Aorta (tissue), 5 donors: ENCODE measurements at regions not wholly inside any gene's neighbourhood (a gene's known extent, or its start where the extent isn't known, plus 50 kb on each side); places are given as distances from the start of the nearest gene placed in this dataset.

Source experiments
- ATAC-seq: fragments of 200-7000 bp; cut with Tn5 transposase; one replicate; pipeline ENCODE4 v1.9.1; 2022; ENCODE audit warnings: moderate library complexity; ENCODE audit not compliant: low FRiP score
- DNase-seq, 2 donors: peaks; one replicate each; pipeline ENCODE4 v3.0.0-alpha.2; 2020
- H3K27ac ChIP-seq, 2 donors: one replicate each; pipeline ENCODE4 v1.5.1; 2013; ENCODE audit warnings: low read length in 2 of 2, mild to moderate bottlenecking in 2 of 2, moderate library complexity in 2 of 2, control low read depth in 1 of 2, inconsistent platforms in 1 of 2, low read depth in 1 of 2
- H3K27me3 ChIP-seq, 2 donors: one replicate each; pipeline ENCODE4 v1.6.1; 2013; ENCODE audit warnings: control low read depth in 1 of 2, low read length in 1 of 2, mild to moderate bottlenecking in 1 of 2, moderate library complexity in 1 of 2; ENCODE audit not compliant: insufficient read depth in 2 of 2, control insufficient read depth in 1 of 2
- H3K36me3 ChIP-seq, 2 donors: one replicate each; pipeline ENCODE4 v1.6.1; 2013; ENCODE audit warnings: control low read depth in 1 of 2, low read length in 1 of 2, mild to moderate bottlenecking in 1 of 2; ENCODE audit not compliant: insufficient read depth in 2 of 2, control insufficient read depth in 1 of 2
- H3K4me1 ChIP-seq, 2 donors: one replicate each; pipeline ENCODE4 v1.6.1; 2013; ENCODE audit warnings: low read length in 2 of 2, control low read depth in 1 of 2, mild to moderate bottlenecking in 1 of 2, moderate library complexity in 1 of 2; ENCODE audit not compliant: insufficient read depth in 2 of 2, control insufficient read depth in 1 of 2
- H3K4me3 ChIP-seq, 2 donors: one replicate each; pipeline ENCODE4 v1.5.1; 2013; ENCODE audit warnings: low read length in 2 of 2, control low read depth in 1 of 2, mild to moderate bottlenecking in 1 of 2
- H3K9me3 ChIP-seq: one replicate; pipeline ENCODE4 v1.6.1; 2013; ENCODE audit warnings: mild to moderate bottlenecking, low read length; ENCODE audit not compliant: control insufficient read depth
- WGBS, 2 donors: extraction: QIAGEN DNeasy Blood & Tissue Kit; methylation state at CpG; one replicate each; pipeline ENCODE4 v1.1.7; 2013; 5-methylcytosine and 5-hydroxymethylcytosine counted together
- intact Hi-C, 2 donors: fragments of 100-400 bp; cut with DNase I; formaldehyde crosslinking; loops; one replicate each; pipeline versions ENCODE4 v1.14.2 to v1.15.0; 2022
- donor health status: healthy with polysubstance abuse.
- donor health status: Bipolar disorder and iron deficiency.
- donor health status: DM: no; HTN: no; CAD: no.
- donor health status: DM: no; HTN: no; CAD: no.
- donor health status: DM: yes; HTN: yes; CAD: no.

- no peaks in the 10 kb centered on the region for H3K36me3 ChIP-seq
- no peaks in the 10 kb centered on the region for H3K9me3 ChIP-seq
- 84 to 88% methylated on average over 4 of the region's 4 CpGs for WGBS, 2 donors
- DNase-seq = no peak
- intact Hi-C loops = no loop called here
- H3K4me1 ChIP-seq = no peaks in the 10 kb centered on the region
- no peak for ATAC-seq
- no peak overlapping the region for H3K4me3 ChIP-seq
- H3K27ac ChIP-seq = no peak overlapping the region
- H3K27me3 ChIP-seq = no peaks in the 10 kb centered on the region
These were observed 262.3 kb downstream of the SHQ1 start for GRCh38 chr3:72585966-72586365.

GRCh38 chr3:72584262-72584661 is 264.0 kb downstream of the SHQ1 start:
- Histone ChIP-seq H3K27ac (no peak overlapping the region), H3K9me3 (no peaks in the 10 kb centered on the region), H3K36me3 (no peaks in the 10 kb centered on the region), H3K27me3 (no peaks in the 10 kb centered on the region), H3K4me1 (no peaks in the 10 kb centered on the region), H3K4me3 (no peak overlapping the region)
- intact Hi-C loops = no loop called here
- ATAC-seq = no peak
- WGBS, 2 donors = 95 to 98% methylated on average over 2 of the region's 2 CpGs
- DNase-seq = no peak

GRCh38 chr3:72582963-72583362 is 265.3 kb downstream of the SHQ1 start:
- H3K27ac ChIP-seq = no peak overlapping the region
- no peaks in the 10 kb centered on the region for H3K27me3 ChIP-seq
- 95 to 96% methylated on average over 7 of the region's 7 CpGs for WGBS, 2 donors
- H3K36me3 ChIP-seq = no peaks in the 10 kb centered on the region
- no peak overlapping the region for H3K4me3 ChIP-seq
- no peaks in the 10 kb centered on the region for H3K4me1 ChIP-seq
- no peak for DNase-seq
- no peaks in the 10 kb centered on the region for H3K9me3 ChIP-seq
- ATAC-seq = no peak
- intact Hi-C loops = no loop called here

- ATAC-seq (no peak), DNase-seq (no peak)
- Histone ChIP-seq H3K36me3 (no peaks in the 10 kb centered on the region), H3K4me3 (no peak overlapping the region), H3K27me3 (no peaks in the 10 kb centered on the region), H3K27ac (no peak overlapping the region), H3K4me1 (no peaks in the 10 kb centered on the region), H3K9me3 (no peaks in the 10 kb centered on the region)
- WGBS, 2 donors = 89 to 93% methylated on average over 6 of the region's 6 CpGs
- intact Hi-C loops = no loop called here
These were observed 265.9 kb downstream of the SHQ1 start for GRCh38 chr3:72582211-72582878.

GRCh38 chr3:72580900-72581299 is 267.3 kb downstream of the SHQ1 start:
- H3K36me3 ChIP-seq = no peaks in the 10 kb centered on the region
- WGBS, 2 donors = 87 to 89% methylated on average over 2 of the region's 2 CpGs
- no peaks in the 10 kb centered on the region for H3K4me1 ChIP-seq
- DNase-seq (no peak), ATAC-seq (no peak)
- no peaks in the 10 kb centered on the region for H3K27me3 ChIP-seq
- no peak overlapping the region for H3K4me3 ChIP-seq
- H3K9me3 ChIP-seq = no peaks in the 10 kb centered on the region
- H3K27ac ChIP-seq = no peak overlapping the region
- intact Hi-C loops = no loop called here

- H3K36me3 ChIP-seq = no peaks in the 10 kb centered on the region
- no peak for ATAC-seq
- no peaks in the 10 kb centered on the region for H3K27me3 ChIP-seq
- H3K4me1 ChIP-seq = no peaks in the 10 kb centered on the region
- 71 to 85% methylated on average over 4 of the region's 4 CpGs for WGBS, 2 donors
- DNase-seq = no peak
- H3K4me3 ChIP-seq = no peak overlapping the region
- no peak overlapping the region for H3K27ac ChIP-seq
- intact Hi-C loops = no loop called here
- H3K9me3 ChIP-seq = no peaks in the 10 kb centered on the region
These were observed 267.9 kb downstream of the SHQ1 start for GRCh38 chr3:72580246-72580756.

- intact Hi-C loops = no loop called here
- H3K27me3 ChIP-seq = no peaks in the 10 kb centered on the region
- ATAC-seq = no peak
These were observed 268.5 kb downstream of the SHQ1 start for GRCh38 chr3:72579581-72580245.

GRCh38 chr3:72579191-72579580 is 269.1 kb downstream of the SHQ1 start:
- Histone ChIP-seq H3K9me3 (no peaks in the 10 kb centered on the region), H3K36me3 (no peaks in the 10 kb centered on the region), H3K4me1 (no peaks in the 10 kb centered on the region), H3K27ac (no peak overlapping the region), H3K27me3 (no peaks in the 10 kb centered on the region), H3K4me3 (no peak overlapping the region)
- DNase-seq = no peak
- no peak for ATAC-seq
- intact Hi-C loops = no loop called here
- 85 to 86% methylated on average over 3 of the region's 3 CpGs for WGBS, 2 donors

More at GRCh38 chr3:72579581-72580245, 268.5 kb downstream of the SHQ1 start:
- Histone ChIP-seq H3K27ac (no peak overlapping the region), H3K36me3 (no peaks in the 10 kb centered on the region), H3K4me3 (no peak overlapping the region), H3K9me3 (no peaks in the 10 kb centered on the region), H3K4me1 (no peaks in the 10 kb centered on the region)
- DNase-seq = no peak
- WGBS, 2 donors = 96 to 98% methylated on average over 11 of the region's 11 CpGs

GRCh38 chr3:72577190-72577589 is 271.1 kb downstream of the SHQ1 start:
- no peaks in the 10 kb centered on the region for H3K4me1 ChIP-seq
- 98% methylated on average over 6 of the region's 6 CpGs for WGBS, 2 donors
- no peak for ATAC-seq
- no peaks in the 10 kb centered on the region for H3K9me3 ChIP-seq
- intact Hi-C loops = no loop called here
- no peak for DNase-seq
- H3K4me3 ChIP-seq = no peak overlapping the region
- no peak overlapping the region for H3K27ac ChIP-seq
- H3K36me3 ChIP-seq = no peaks in the 10 kb centered on the region
- no peaks in the 10 kb centered on the region for H3K27me3 ChIP-seq
